Muscle of leg (tissue), 3 donors: ENCODE measurements at regions not wholly inside any gene's neighbourhood (a gene's known extent, or its start where the extent isn't known, plus 50 kb on each side); places are given as distances from the start of the nearest gene placed in this dataset.
"Not testable (repeated sequence)": the region's sequence is repeated elsewhere in the genome, so short reads cannot be mapped to it uniquely, and the experiment has no call there.

ENCODE experiments used
- DNase-seq: peaks from one replicate; pipeline ENCODE4 v3.0.0; 2013
- H3K27ac ChIP-seq: one replicate; pipeline ENCODE4 v1.5.1; 2013; ENCODE audit warnings: mild to moderate bottlenecking, low read length, control low read depth
- H3K27me3 ChIP-seq: one replicate; pipeline ENCODE4 v1.6.1; 2013; ENCODE audit warnings: low read length; ENCODE audit not compliant: control insufficient read depth, insufficient read depth
- H3K36me3 ChIP-seq: one replicate; pipeline ENCODE4 v1.6.1; 2013; ENCODE audit warnings: low read length; ENCODE audit not compliant: control insufficient read depth, insufficient read depth
- H3K4me1 ChIP-seq: one replicate; pipeline ENCODE4 v1.6.1; 2013; ENCODE audit warnings: low read length; ENCODE audit not compliant: control insufficient read depth, insufficient read depth
- H3K4me3 ChIP-seq: one replicate; pipeline ENCODE4 v1.5.1; 2013; ENCODE audit warnings: low read length, control low read depth
- H3K9me3 ChIP-seq: replicated peaks from 2 replicates; pipeline ENCODE4 v1.6.1; 2013; ENCODE audit warnings: low read depth, low read length; ENCODE audit not compliant: control insufficient read depth
- WGBS: methylation state at CpG from one replicate; pipeline ENCODE4 v1.1.5; 2013; ENCODE audit warnings: missing lambda C conversion rate; ENCODE audit not compliant: insufficient coverage; 5-methylcytosine and 5-hydroxymethylcytosine counted together

GRCh38 chr16:31581065-31581464, 53.4 kb downstream of the AHSP start:
- H3K9me3 ChIP-seq, H3K36me3 ChIP-seq, H3K27ac ChIP-seq, H3K27me3 ChIP-seq, DNase-seq, H3K4me1 ChIP-seq, H3K4me3 ChIP-seq: not testable (repeated sequence)
- WGBS, result 100% methylated on average over 1 of the region's 2 CpGs

GRCh38 chr16:31601737-31602384, 74.2 kb downstream of the AHSP start:
- WGBS, result 93% methylated on average over 6 of the region's 9 CpGs
- peaks cover 15% of the 10 kb centered on the region for H3K9me3 ChIP-seq
- not testable (repeated sequence) for H3K36me3 ChIP-seq, H3K27me3 ChIP-seq, H3K27ac ChIP-seq, H3K4me1 ChIP-seq, DNase-seq, H3K4me3 ChIP-seq

GRCh38 chr16:31618130-31618529, 90.4 kb downstream of the AHSP start:
- no peak for DNase-seq
- Histone ChIP-seq H3K4me3 (no peak overlapping the region), H3K9me3 (no peaks in the 10 kb centered on the region), H3K27me3 (no peaks in the 10 kb centered on the region), H3K36me3 (no peaks in the 10 kb centered on the region), H3K27ac (no peak overlapping the region), H3K4me1 (no peaks in the 10 kb centered on the region)

- H3K4me1 ChIP-seq, result no peaks in the 10 kb centered on the region
- H3K9me3 ChIP-seq, result peaks cover 2% of the 10 kb centered on the region
- H3K4me3 ChIP-seq, result no peak overlapping the region
- no peak overlapping the region for H3K27ac ChIP-seq
- DNase-seq, result no peak
- no peaks in the 10 kb centered on the region for H3K36me3 ChIP-seq
- H3K27me3 ChIP-seq, result no peaks in the 10 kb centered on the region
- WGBS, result 84% methylated on average over 7 of the region's 7 CpGs
Observed at GRCh38 chr16:31636433-31636832, 108.7 kb downstream of the AHSP start.

- WGBS, result no CpG with 5 or more reads among the region's 4 CpGs
- H3K4me1 ChIP-seq, result no peaks in the 10 kb centered on the region
- peaks cover 4% of the 10 kb centered on the region for H3K9me3 ChIP-seq
- no peaks in the 10 kb centered on the region for H3K27me3 ChIP-seq
- no peak overlapping the region for H3K4me3 ChIP-seq
- no peaks in the 10 kb centered on the region for H3K36me3 ChIP-seq
- H3K27ac ChIP-seq, result no peak overlapping the region
- DNase-seq, result no peak
Observed at GRCh38 chr16:31641279-31641678, 113.6 kb downstream of the AHSP start.

GRCh38 chr16:31655674-31656073, 128.0 kb downstream of the AHSP start:
- peaks cover 12% of the 10 kb centered on the region for H3K9me3 ChIP-seq
- not testable (repeated sequence) for H3K36me3 ChIP-seq, H3K27me3 ChIP-seq, H3K4me3 ChIP-seq, DNase-seq, H3K4me1 ChIP-seq, H3K27ac ChIP-seq
- WGBS, result no CpG with 5 or more reads among the region's 4 CpGs

GRCh38 chr16:31664683-31665482, 137.2 kb downstream of the AHSP start:
- H3K9me3 ChIP-seq, result peaks cover 7% of the 10 kb centered on the region
- 32% methylated on average over 2 of the region's 3 CpGs for WGBS
- no peaks in the 10 kb centered on the region for H3K4me1 ChIP-seq
- H3K27ac ChIP-seq, result no peak overlapping the region
- no peak overlapping the region for H3K4me3 ChIP-seq
- DNase-seq, result no peak
- H3K27me3 ChIP-seq, result no peaks in the 10 kb centered on the region
- H3K36me3 ChIP-seq, result no peaks in the 10 kb centered on the region

- no peak overlapping the region for H3K4me3 ChIP-seq
- no peaks in the 10 kb centered on the region for H3K27me3 ChIP-seq
- no peaks in the 10 kb centered on the region for H3K4me1 ChIP-seq
- H3K9me3 ChIP-seq, result peaks cover 3% of the 10 kb centered on the region
- H3K36me3 ChIP-seq, result no peaks in the 10 kb centered on the region
- no peak overlapping the region for H3K27ac ChIP-seq
- WGBS, result no CpG with 5 or more reads among the region's 1 CpG
- DNase-seq, result no peak
Observed at GRCh38 chr16:31674686-31675085, 147.0 kb downstream of the AHSP start.

- H3K4me1 ChIP-seq, result no peaks in the 10 kb centered on the region
- H3K4me3 ChIP-seq, result no peak overlapping the region
- no peaks in the 10 kb centered on the region for H3K27me3 ChIP-seq
- no peak overlapping the region for H3K27ac ChIP-seq
- H3K9me3 ChIP-seq, result peaks cover 3% of the 10 kb centered on the region
- no peaks in the 10 kb centered on the region for H3K36me3 ChIP-seq
- no peak for DNase-seq
Observed at GRCh38 chr16:31676731-31677130, 149.0 kb downstream of the AHSP start.

GRCh38 chr16:31678649-31679325, 151.1 kb downstream of the AHSP start:
- Histone ChIP-seq H3K9me3 (no peaks in the 10 kb centered on the region), H3K4me3 (no peak overlapping the region), H3K27me3 (no peaks in the 10 kb centered on the region), H3K27ac (no peak overlapping the region), H3K36me3 (no peaks in the 10 kb centered on the region), H3K4me1 (no peaks in the 10 kb centered on the region)
- DNase-seq, result no peak
- WGBS, result 60% methylated on average over 1 of the region's 7 CpGs
